H1 (cell line): ENCODE measurements at regions not wholly inside any gene's neighbourhood (a gene's known extent, or its start where the extent isn't known, plus 50 kb on each side); places are given as distances from the start of the nearest gene placed in this dataset.

Experiments used
- RFX5 ChIP-seq: IDR thresholded peaks from 2 replicates; pipeline ENCODE4 v1.6.1; 2011; ENCODE audit warnings: low read depth, low read length, improper control_type of control experiment, borderline replicate concordance
- RNF2 ChIP-seq: fragments of 200-900, 300-1000 bp; sonication (generic); IDR thresholded peaks from 2 replicates; pipeline ENCODE4 v1.7.1; 2016; ENCODE audit warnings: borderline replicate concordance, low read depth, mild to moderate bottlenecking, antibody characterized with exemption, low read length; ENCODE audit not compliant: poor library complexity, severe bottlenecking; ENCODE audit errors: missing control alignments
- SRF ChIP-seq: IDR thresholded peaks from 2 replicates; pipeline ENCODE4 v1.6.1; 2011; ENCODE audit warnings: mild to moderate bottlenecking, low read depth, low read length, moderate library complexity

GRCh38 chr2:238654479-238655197 lies 193.2 kb upstream of the TWIST2 start (continued):
- TF ChIP-seq SRF (no peak), RNF2 (no peak), RFX5 (no peak)
